Activated T-cell treated with anti-CD3 and anti-CD28 coated beads for 48 hours (primary cell): ENCODE measurements at regions not wholly inside any gene's neighbourhood (a gene's known extent, or its start where the extent isn't known, plus 50 kb on each side); places are given as distances from the start of the nearest gene placed in this dataset.
"Not testable (repeated sequence)": the region's sequence is repeated elsewhere in the genome, so short reads cannot be mapped to it uniquely, and the experiment has no call there.

Experiments
- DNase-seq: peaks from one replicate; pipeline ENCODE4 v3.0.0-alpha.2; 2020; ENCODE audit warnings: low read depth

DNA sequence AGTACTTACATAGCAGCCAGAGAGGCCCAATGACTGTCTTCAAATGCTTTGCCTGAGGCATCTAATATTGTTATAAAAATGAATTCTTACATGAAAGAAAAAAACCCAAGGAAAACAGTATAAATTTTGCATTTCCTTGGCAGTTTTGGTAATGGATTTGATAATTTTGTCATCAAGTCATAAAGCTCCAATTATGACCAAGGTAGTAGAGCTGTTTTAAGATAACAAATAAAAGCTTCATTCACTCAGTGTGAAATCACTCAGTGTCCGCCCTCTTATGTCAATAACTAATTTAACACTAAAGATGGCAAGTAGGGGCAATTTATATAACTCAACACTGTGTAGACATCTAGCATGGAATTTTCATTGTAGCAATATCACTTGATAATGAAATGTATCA lies 193.9 kb downstream of the ANKRD7 start:
- DNase-seq: no peak

GRCh38 chr7:118420888-118421287 lies 196.4 kb downstream of the ANKRD7 start:
- no peak for DNase-seq

DNA sequence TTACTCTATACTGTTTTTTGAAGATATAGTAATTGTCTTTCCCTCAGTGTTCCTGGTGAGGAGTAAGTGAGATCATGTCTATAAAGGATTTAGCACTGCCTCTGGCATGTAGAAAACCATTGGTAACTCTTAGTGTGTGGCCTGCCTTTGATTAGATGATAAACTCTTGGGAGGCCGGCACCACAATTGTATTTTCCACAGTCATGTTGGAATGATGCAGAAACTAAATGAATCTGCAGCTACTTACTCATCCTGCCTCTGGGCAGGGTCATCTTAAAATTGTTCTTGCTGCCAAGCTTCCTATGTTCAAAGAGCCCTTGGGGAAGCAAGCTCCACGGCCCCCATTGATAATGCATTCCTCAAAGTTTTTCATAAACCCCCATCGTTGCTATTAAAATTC lies 204.6 kb downstream of the ANKRD7 start:
- DNase-seq: no peak

- no peak for DNase-seq
These were observed 212.2 kb downstream of the ANKRD7 start for GRCh38 chr7:118436663-118437062.

DNA sequence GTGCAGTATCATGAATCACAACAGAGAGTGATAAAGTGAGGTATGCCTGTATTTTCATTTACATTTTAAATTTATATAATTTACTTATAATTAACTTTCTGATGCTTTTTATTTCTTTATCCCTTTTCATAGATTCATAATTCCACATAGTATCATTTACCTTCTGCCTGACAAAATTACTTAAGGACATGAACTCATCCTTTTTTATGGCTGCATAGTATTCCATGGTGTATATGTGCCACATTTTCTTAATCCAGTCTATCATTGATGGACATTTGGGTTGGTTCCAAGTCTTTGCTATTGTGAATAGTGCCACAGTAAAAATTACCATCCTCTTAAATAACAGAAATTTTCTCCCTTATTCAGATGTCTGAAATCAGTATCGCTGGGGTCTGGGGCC lies 224.5 kb downstream of the ANKRD7 start:
- not testable (repeated sequence) for DNase-seq

- no peak for DNase-seq
These were observed 225.5 kb downstream of the ANKRD7 start for GRCh38 chr7:118449797-118450567.

DNA sequence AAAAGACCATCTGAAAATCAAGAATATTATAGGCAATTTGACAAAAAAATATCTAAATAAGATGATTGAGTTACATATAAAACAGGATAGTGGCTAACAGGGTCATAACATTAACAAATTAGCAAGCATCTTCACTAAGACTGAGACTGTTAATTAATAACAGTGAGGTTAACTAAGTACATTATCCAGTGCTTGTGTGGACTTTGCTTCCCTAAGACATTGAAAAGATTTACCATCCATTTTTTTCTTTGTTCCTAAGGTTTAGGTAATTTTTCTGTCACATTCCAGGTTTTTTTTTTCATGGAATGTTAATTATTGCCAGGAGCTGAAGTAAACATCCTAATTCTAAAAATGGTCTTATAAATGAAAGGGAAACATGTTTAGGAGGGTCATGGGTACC lies 227.6 kb downstream of the ANKRD7 start:
- no peak for DNase-seq

GRCh38 chr7:118467381-118467780 lies 242.9 kb downstream of the ANKRD7 start:
- DNase-seq: no peak

GRCh38 chr7:118472581-118472980 lies 248.1 kb downstream of the ANKRD7 start:
- DNase-seq: no peak

DNA sequence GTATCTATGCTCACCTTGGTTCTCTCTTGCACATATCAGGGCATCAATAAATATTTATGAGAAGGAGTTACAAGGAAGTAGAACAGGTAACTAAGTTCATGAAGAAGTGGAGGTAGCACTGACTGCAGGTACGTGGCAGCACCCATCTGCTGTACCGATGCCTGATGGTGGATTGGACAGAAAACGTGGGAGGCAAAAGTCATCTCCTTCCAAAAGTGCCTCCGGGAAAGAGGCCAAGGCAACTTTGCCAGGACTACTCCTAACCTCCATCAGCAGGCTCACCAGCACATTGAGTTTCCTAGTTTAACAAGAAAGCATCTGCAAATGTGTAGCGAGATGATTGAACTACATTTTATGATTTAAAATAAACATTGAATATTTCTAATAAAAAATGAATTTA lies 248.8 kb downstream of the ANKRD7 start:
- DNase-seq: no peak

- DNase-seq: no peak
These were observed 251.5 kb downstream of the ANKRD7 start for GRCh38 chr7:118476036-118476435.

DNA sequence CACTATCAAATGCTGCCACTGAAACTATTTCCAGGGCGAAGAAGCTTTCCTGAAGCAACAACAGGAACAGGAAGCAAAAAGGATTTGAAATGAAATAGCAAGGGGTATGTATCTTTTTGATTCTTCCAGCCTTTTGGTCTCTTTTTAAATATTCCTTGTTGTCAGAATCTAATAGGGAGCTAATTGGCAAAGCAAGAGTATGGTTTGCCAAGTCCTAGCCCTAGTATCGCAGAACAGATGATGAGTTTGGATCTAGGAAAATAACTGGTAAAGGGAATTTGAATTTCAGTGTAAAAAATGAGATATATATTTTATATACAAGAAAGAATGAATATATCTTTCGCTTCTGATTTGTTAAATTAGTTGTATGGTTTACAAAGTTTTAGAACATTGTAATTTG lies 252.5 kb downstream of the ANKRD7 start:
- DNase-seq: no peak

GRCh38 chr7:118478236-118478635 lies 253.7 kb downstream of the ANKRD7 start:
- DNase-seq: no peak

- DNase-seq: no peak
These were observed 254.4 kb downstream of the ANKRD7 start for GRCh38 chr7:118478931-118479330.

DNA sequence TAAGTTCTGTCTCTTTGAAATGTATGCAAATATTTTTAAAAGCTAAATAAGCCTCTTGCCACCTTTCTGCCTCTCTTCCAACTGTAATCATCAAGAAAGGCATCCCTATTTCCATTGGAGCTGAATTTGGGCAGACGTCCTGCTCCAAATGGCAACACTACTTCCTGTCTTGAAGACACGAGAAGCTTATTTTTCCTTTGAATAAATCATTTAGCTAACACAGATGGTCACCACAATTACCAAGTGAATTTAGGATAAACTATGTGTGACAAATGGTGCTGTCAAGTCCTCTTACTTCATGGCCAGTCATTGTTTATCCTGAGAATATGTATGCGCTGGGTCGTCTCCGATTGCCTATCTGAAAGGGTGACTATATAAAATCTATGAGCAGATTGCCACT lies 268.0 kb downstream of the ANKRD7 start:
- no peak for DNase-seq

DNA sequence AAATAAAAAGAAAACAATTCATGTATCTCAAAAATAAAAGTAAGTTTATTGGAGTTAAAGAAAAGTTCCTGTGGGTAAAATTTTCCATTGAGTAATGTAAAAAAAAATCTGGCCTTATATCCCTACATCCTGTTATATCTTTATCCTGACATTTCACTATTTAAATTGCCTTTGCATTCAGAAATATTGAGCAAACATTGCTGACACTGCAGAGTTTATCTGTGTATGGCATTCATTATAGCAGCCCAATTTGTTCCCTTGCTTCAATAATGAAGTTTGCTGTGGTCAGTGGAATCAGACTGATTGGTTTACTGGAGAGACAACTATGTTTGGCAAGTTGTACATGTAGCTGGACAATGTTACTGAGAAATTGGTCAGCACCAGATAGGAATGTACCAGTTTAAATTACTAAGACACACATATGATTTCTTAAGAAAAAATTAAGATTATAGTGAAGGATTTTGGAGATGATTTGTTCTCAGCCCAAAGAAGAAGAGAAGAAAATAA lies 271.7 kb downstream of the ANKRD7 start:
- no peak for DNase-seq

DNA sequence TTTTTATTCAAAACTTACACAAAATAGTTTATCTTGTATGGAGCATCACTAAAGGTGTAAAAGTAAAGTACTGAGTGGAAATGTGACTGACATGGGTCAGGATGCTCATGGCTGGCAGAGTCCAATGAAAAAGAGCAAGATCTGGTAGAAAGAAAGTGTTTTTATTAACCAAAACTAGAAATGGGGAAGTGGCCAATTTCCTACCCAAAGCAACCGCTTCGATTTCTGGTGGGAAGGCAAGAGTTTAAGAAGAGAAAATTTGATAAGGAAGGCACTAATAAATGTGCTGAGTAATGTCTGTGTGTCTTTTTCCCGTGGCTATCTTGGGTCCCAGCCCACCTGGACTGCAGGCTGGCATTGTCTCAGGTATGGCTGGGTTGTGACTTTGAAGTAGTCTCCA lies 277.7 kb downstream of the ANKRD7 start:
- DNase-seq: no peak

DNA sequence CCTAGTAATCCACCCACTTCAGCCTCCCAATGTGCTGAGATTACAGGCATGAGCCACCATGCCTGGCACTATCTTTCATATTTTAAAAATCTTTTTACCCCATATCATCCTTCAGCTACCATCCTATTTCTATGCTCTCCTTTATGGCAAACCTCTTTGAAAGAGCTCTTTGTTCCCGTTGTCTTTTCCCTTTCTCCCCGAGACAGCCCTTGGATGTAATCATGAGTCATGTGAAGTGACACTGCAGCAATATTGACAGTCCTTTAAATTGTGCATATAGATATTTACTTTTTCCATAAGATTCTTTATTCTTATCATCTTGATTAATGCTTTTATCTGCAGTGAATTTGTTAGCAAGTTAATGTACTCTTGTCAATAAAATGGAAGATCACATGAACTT lies 286.6 kb downstream of the ANKRD7 start:
- DNase-seq: no peak

GRCh38 chr7:118517275-118517674 lies 292.8 kb downstream of the ANKRD7 start:
- no peak for DNase-seq

GRCh38 chr7:118525020-118525419 lies 300.5 kb downstream of the ANKRD7 start:
- no peak for DNase-seq

- no peak for DNase-seq
These were observed 307.1 kb downstream of the ANKRD7 start for GRCh38 chr7:118531566-118531965.

- DNase-seq: no peak
These were observed 334.7 kb downstream of the ANKRD7 start for GRCh38 chr7:118559207-118559606.

- no peak for DNase-seq
These were observed 338.8 kb downstream of the ANKRD7 start for GRCh38 chr7:118563311-118563710.

DNA sequence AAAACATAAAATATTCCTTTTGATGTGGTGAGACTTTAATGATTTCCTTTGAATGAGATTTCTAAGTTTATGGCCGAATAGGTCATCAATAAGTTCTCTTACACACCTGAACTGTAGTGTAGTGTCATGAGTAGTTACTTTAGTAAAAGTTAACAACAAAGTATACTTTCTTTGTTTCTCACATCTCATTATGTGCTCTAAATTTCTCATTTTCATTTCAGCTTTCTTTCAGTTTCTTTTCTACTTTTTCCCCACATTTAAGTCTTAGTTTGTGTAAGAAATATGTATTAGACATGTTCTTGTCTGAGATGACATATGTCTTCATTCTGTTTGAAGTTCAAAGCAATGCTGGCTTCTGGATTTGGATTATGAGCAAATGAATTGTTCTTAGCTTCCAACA lies 348.1 kb downstream of the ANKRD7 start:
- no peak for DNase-seq
